Stimulated activated CD8-positive, alpha-beta memory T cell treated with anti-CD3 and anti-CD28 coated beads, Interleukin-4, amount 100 ng/mL, for 24 hours (primary cell): ENCODE measurements at regions not wholly inside any gene's neighbourhood (a gene's known extent, or its start where the extent isn't known, plus 50 kb on each side); places are given as distances from the start of the nearest gene placed in this dataset.

Experiments
- DNase-seq: peaks from one replicate; pipeline ENCODE4 v3.0.0-alpha.2; 2020; ENCODE audit warnings: low read depth

DNA sequence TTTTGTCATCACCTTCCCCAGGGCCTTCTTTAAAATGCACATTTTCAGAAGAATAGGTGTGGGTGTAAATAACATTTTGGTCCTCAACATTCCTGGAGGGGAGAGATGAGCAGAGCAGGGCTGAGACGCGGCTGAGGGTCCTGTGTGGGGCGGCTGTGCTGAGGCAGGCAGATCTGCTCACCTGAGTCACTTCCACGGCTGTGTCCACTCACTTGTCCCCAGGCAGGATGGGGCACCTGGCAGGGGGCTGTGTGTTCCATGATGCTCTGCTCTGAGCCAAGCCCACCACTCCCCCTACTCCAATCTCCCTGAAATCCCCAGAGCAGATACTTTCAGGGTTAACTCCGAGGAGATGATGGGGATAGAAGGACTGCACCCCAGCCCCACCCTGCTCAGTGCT lies 93.8 kb downstream of the GLRX3 start:
- no peak for DNase-seq

DNA sequence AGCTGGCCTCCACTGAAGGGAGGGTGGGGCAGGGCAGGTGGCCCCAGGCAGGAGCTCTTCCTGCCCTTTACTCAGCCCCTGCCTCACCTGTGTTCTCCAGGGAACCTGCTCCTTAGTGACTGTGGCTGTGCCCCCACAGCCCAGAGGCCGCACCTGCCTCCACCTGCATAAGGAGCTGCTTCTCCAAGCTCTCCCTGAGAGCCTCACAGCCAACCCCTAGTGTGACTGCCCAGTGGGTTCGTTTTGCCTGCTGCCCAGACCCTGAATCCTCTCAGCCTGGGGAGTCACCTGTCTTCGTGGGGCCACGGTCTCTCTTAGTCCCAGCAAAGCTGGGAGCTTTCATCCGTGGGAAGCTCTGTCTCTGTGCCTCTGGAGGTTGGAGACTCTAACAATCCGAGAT lies 94.4 kb downstream of the GLRX3 start:
- no peak for DNase-seq

DNA sequence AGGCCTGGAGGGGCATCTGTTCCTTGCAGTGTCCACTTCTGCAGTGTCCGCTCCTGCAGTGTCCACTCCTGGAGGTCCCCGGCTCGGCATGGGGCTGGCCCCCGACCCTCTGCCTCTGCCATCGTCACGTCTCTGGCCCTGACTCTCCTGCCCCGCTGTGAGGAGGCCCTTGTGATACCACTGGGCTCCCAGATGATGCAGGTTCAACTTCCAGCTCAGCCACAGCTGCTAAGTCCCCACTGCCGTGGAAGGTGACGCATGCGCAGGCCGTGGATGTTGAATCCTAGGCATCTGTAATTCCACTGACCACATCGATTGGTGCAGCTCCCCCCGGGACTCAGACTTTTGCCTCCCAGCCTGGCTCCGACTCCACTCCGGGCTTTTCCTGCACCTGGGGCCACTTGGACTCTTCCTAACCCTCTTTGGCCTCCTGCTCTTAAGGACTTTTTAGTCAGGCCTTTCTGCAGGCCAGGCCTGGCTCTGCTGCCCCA lies 95.1 kb downstream of the GLRX3 start:
- DNase-seq = no peak

DNA sequence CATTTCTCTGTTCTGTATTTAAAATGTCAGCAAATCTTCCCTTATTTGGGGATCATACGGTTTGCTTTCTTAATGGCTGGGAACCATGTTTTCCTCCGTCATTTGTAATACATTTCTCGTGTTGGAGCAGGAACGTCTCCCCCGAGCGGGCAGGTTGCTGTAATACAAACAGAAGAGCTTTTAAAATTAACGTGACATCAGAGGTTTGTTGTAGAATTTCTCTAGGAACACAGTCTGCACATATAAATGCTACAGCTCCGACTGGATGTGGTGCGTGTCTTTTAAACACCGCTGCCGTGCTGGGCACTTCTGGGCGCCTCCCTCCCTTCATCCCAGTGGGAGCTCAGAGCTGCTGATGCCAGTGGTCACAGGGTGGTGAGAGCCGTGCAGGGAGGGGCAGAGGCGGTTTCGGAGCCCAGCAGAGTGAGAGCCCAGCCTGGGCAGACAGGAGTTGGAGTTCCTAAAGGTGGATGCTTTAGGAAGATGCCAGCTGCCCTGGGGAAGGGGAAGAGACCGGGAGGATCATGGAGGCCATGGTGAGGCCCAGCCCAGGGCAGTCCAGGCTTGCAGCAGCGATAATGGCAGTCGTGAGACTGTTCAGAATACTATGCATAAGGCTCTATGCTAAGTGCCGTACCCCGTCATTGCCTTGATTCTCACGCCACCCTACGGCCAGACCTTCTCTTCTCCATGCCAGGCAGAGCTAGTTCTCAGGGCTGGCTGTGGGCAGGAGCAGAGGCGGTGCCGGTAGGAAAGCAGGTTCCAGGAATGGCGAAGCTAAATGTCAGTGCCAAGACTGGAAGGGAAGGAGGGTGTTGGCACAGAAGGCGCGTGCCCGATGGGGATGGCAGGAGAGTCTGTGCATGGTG lies 96.2 kb downstream of the GLRX3 start:
- DNase-seq = no peak

DNA sequence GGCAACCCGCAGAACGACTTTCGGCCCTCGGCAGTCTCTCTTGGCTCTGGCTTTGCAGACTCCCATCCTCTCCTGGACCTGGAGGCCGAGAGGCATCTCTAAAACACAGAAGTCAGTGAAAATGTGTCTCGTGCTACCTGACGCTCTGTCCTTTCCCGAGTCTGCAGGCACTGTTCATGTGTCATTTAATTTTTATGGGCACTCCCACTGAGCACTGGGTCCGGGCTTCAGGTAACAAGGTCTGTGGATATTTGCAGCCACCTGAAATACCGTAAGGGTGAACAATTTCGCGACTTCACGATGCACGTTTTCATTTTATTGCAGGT lies 96.8 kb downstream of the GLRX3 start:
- DNase-seq = no peak

DNA sequence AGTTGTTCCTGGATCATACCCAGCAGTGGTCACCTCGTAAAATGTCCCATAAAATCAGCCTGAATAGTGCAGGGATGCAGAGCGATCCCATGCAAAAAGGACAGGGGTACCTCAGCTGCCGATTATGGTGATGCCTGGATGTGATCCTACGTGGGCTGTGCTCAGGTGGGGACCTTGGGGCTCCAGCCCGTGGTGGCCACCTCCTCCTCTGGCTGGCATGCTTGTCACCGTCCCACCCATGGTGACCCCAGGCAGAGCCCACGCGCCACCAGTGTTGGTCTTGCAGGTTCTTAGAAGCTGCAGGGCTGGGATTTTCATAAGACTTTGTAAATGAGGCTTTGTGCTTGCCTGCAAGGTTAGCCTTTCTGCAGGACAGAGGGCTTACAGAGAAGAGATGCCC lies 97.2 kb downstream of the GLRX3 start:
- no peak for DNase-seq

DNA sequence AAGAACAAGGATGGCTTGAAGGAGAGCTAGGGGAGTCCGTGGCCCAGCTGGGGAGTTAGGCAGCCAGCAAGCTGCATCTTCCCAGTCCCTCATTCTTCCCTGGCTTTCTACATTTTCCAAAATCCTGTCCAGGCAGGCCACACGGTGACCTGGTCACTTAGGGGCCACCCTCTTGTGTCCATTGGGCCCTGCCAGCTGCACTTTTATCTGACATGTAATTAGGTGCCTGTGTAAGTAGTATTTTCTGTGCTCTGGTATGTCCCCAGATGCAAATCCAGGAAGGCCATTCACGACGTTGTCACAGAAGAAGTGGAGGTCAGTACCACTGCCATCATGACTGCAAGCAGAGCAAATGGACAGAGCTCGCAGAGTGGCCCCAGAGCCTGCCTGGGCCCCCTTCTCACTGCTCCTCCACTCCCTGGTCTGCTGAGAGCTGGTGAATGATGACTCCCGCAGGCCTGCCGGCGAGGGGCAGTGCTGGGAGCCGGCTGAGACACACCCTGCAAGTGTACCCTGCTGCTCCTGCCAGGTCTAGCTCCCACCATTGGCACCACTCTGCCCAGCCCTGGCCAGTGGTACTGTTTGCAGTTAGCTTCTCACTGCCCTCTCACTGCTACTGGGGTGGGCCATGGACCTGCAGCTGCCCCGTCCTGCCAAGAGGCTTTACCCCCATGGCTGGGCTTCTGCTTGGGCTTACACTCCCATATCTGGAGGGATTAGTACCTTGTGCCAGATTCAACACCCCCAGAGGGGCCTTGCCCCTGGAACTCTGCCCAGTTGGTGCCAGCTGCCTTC lies 98.2 kb downstream of the GLRX3 start:
- DNase-seq = no peak

DNA sequence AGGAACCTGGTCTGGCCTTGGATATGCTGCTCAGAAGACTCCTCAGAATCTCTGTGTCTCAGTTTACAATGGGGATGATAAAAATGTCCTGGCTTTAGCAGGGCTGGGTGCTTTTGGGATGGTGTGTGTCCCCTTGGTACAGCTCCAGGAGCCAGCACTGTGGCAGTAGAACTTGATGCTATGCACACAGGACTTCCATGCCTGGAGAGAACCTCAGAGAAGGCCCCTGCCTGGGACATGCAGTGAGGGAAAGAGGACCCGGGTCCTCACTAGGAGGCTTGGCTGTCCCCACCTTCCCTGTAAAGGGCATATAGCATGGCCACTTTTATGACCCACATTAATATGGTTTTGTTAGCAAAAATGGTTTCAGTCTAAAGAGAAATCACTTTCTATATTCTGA lies 100.5 kb downstream of the GLRX3 start:
- no peak for DNase-seq

DNA sequence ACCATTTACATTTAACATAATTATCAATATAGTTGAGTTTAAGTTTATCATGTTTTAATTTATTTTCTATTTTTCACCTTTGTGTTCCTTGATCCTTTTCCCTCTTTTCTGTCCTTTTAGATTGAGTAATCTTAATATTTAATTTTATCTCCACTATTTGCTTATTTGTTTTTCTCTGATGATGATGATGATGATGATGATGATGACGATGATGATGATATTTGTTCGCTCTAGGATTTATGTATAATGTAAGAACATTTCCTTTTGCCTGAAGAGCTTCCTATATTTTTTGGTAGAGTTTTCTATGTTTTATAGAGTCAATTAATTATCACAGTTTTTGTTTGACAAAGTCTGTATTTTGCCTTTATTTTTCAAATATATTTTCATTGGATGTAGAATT lies 104.2 kb downstream of the GLRX3 start:
- no peak for DNase-seq

DNA sequence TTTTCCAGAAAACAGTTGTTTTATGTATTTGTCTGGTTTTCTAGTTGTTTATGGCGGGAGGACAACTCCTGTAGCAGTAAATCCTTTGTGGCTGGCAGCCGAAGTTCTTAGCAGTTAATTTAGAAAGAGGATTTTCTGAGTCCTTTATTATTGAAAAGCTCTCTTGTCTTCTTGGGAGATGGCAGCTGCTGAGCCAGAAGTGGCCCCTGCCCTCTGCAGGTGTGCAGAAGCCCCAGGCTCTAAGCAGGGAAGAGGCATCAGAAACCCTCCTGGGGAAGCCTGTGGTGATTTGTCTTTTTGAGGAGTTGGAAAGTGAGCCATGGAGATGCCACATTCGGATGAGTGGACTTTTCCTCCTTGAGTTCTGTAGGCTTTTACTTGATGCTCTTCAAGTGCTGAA lies 106.3 kb downstream of the GLRX3 start:
- no peak for DNase-seq

DNA sequence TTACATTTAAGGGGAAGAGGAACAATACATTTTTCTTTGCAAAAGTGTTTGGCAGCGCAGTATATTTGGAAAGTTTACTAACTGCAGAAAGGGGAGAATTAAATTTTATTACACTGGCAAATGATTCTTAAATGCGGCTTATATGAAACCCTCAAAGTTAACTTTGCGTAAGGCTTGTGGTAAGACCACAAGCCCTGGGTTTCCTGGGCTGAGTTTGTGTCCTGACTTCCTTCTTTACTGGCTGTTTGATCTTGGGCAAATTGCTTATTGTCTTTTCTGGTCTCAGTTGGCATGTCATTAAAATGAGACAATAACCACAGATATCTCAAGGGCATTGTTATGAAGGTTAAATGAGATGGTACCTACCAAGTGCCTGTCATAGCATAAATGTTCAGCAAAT lies 106.8 kb downstream of the GLRX3 start:
- DNase-seq = no peak

DNA sequence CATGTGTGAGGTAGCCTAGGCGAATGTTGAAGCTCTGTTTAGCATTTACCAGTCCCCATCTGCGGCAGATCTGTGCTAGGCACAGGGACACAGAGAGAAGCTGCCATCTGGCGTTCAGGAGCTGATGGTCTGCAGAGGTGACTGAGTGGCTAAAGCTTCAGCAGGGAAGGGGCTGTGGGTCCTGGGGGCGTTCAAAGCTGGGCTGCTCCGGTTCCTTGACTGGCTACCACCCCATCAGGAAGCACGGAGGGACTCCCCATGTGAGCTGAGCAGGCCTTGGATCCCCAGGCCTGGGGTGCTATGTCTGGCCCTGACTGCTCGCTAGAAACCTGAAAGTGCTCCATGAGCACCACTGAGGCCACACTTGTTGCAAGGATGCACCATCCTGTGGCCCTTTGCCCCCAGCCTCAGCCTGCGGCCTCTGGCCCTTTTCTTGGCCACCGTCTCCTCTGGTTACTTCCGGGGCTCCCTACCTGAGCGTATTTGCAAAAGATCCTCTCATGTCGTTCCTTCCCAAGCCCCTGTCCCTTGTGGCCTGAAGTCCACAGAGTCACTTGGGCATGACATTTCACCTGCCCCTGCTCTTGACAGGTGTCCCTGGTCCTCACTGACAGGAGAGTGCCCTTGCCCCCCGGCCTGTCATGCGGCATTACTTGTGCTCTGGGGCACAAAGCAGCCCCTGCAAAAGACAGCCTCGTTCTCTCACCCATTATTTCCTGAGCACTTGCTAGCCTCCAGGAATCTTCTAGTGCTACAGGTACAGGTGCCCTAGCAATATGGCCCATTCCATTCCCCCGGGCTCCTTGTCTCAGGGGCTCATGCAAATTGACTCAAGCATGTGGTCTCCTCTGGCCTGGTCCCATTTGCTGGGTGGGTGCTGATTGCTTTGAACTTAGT lies 108.1 kb downstream of the GLRX3 start:
- no peak for DNase-seq

DNA sequence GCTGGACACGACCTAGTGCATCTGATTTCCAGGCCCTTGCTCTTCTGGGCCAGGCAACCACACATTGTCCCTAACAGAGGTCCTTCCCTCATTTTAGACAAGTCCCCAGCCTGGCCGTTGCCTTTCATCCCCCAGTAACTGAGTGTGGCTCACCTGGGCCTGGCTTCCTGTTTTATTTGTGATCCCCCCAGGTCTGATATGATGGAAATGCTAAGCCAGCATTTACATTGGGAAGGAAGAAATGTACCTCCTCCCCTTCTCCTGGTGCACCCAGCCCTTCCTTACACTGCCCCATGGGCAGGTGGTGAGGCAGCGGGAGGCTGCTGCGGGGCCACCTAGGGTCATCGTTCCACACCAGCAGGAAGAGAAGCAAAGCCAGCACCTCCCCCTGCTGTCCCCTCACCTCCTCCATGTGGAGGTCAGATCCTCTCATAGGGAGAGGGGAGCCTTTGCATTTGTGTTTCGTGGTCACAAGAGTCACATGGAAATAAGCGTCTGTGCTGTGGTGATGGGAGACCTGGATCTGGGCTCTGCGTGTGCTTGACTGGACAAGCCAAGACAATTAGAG lies 108.8 kb downstream of the GLRX3 start:
- DNase-seq = no peak

DNA sequence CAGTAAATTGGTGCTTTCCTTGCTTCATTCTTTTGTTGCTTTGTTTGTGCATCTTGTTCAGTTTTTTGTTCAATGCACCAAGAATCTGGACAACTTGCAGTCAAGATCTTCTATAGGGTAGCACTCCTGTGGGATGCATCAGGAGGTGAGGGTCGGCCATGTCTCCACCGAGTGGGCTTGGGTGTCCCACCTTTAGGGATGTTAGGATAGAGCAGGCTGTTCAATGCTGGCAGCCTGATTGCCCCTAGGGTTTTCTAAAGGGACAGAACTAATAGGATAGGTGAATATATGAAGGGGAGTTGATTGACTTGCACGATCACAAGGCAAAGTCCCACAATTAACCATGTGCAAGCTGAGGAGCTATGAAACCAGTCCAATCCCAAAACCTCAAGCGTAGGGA lies 109.9 kb downstream of the GLRX3 start:
- no peak for DNase-seq

DNA sequence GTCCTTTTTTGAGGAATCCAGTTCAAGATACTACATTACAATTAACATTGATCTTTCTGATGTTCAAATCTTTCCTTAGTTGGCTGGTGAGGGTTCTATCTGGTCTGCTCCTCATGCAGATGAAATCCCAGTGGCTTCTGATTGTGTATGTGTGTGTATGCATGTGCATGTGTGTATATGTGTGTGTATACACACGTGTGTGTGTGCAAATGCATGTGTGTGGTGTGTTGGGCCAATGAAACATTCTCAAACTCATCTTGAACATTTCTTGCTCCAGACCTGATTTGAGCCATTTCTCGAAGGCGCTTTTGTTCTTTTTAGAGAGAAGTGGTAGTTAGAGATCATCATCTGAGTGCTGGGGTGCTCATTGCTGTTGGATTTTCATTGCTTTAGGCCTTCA lies 113.9 kb downstream of the GLRX3 start:
- no peak for DNase-seq

DNA sequence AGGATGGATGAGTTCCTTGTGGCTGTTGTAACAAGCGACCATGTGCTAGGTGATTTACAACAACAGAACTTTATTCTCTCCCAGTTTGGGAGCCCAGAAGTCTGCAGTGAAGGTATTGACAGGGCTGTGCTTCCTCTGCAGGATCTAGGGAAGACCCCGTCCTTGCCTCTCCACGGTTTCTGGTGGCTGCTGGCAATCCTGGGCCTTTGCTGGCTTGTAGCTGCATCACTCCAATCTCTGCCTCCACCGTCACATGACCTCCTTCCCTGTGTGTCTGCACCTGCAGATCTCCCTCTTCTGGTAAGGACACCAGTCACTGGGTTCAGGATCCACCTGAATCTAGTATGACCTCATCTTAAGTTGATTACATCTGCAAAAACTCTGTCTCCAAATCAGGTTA lies 115.6 kb downstream of the GLRX3 start:
- no peak for DNase-seq

DNA sequence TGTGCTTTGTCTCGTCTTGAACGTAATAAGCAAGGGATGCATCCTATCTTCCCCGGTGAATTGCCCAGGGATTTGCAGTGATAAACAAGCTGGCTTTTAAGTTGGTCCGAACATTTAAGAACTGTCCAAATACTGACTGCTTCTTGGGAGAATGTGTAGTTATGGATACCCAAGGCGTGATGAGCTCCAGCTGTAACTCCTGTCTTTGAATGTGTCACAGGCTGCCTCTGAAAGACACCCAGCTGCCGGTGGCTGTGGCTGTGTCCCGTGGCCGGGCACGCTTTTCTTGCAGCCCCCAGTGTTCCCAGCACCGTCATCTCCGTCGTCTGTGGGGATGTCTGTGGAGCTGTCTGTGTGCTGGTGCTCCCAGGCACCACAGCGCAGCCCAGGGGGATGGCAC lies 118.1 kb downstream of the GLRX3 start:
- DNase-seq = no peak

DNA sequence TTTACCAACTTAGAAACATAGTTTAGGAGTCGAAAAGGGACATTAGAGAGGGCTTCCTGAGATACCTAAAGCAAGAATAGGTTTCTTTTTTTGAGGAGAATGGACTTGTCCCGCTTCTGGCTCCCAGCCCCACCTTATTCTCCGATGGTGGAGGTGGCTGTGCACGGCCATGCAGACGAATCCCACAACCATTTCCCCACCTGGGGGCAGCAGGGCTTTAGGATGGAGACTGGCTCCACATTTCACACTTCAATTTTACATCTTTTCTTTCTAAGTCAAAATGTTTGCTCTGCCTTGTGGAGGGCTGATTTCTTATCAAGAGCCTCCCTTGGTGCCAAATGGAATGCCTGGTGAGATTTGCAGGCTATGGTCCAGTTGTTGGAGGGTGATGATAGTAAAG lies 118.5 kb downstream of the GLRX3 start:
- no peak for DNase-seq

DNA sequence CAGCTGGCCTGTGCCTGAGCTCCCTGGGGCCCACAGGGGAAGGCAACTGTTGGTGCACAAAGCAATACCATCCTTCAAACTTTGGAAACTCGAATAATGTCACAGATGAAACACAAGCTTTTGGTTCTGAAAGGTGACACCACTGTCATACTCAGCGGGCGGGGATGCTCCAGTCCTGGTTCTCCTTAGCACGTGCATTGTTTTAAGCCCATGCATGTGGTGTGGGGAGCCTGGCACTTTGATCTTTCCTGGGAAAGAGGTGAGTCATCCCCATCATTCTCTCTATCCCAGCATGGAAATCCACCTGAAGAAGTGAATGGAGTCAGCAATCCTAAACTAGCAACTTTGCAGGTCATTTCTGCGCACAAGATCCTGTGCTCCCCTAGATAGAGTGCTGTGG lies 119.6 kb downstream of the GLRX3 start:
- DNase-seq = no peak

DNA sequence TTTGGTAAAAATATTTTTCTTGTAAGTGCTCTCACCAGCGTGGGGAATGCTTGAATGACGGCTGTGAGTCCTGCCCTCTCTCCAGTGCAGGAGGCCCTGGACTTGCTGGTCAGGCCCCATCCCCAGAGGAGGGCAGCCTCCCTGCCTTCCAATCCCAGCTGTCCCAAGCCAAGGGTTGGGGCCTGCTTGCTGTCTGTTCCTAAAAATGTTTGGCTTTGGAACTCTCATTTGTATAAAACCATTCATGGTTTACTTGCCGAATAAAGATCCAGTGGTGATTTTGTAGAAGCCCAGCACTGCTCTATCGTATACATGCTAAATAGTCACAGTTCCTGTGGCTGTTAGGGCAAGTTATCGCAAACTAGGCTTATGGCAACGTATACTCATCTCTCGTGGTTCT lies 121.7 kb downstream of the GLRX3 start:
- no peak for DNase-seq

DNA sequence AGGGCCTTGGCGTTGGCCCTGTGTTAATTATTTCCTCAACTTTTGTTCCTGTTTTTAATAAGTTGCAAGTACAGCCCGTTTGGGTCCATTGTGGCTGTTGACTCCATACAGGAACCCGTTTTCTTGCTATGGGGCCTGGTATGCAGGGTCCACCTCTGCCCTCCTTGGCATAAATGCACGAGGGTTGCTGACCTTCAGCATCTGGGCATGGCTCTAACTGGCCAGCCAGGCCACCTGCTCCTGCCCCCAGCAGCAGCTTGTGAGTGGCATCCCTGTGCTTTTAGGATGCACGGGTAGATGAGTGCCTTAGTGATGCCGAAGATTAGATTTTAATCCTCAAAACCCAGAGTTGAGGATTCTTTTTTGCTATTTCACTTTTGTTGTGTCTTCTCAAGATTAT lies 123.2 kb downstream of the GLRX3 start:
- no peak for DNase-seq

DNA sequence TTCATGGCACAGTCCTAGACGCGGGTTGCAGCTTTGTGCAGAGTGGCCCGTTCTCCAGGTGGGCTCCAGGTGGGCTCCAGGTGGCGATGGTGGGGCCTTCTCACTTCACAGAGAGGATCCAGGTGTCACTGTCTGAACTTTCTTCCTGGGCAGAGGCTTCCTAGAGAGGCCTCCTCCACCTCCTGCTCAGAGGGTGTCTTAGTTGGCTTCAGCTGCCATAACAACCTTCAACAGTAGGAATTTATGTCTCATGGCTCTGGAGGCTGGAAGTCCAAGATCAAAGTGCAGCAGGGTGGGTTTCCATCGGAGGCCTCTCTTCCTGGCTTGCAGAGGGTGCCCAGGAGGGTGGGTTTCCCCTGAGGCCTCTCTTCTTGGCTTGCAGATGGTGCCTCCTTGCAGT lies 125.1 kb downstream of the GLRX3 start:
- no peak for DNase-seq
